GM12874 (cell line): ENCODE measurements at regions not wholly inside any gene's neighbourhood (a gene's known extent, or its start where the extent isn't known, plus 50 kb on each side); places are given as distances from the start of the nearest gene placed in this dataset.

Experiments
- TF ChIP-seq, protein P1 (sequence below): IDR thresholded peaks from 2 replicates; pipeline ENCODE4 v1.5.1; 2011; ENCODE audit warnings: low read depth, mild to moderate bottlenecking, control low read depth, low read length, moderate library complexity; ENCODE audit not compliant: insufficient read depth

GRCh38 chr5:159456261-159456660 is 126.0 kb upstream of the IL12B start:
- TF ChIP-seq, protein P1, sequence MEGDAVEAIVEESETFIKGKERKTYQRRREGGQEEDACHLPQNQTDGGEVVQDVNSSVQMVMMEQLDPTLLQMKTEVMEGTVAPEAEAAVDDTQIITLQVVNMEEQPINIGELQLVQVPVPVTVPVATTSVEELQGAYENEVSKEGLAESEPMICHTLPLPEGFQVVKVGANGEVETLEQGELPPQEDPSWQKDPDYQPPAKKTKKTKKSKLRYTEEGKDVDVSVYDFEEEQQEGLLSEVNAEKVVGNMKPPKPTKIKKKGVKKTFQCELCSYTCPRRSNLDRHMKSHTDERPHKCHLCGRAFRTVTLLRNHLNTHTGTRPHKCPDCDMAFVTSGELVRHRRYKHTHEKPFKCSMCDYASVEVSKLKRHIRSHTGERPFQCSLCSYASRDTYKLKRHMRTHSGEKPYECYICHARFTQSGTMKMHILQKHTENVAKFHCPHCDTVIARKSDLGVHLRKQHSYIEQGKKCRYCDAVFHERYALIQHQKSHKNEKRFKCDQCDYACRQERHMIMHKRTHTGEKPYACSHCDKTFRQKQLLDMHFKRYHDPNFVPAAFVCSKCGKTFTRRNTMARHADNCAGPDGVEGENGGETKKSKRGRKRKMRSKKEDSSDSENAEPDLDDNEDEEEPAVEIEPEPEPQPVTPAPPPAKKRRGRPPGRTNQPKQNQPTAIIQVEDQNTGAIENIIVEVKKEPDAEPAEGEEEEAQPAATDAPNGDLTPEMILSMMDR, result no peak

DNA sequence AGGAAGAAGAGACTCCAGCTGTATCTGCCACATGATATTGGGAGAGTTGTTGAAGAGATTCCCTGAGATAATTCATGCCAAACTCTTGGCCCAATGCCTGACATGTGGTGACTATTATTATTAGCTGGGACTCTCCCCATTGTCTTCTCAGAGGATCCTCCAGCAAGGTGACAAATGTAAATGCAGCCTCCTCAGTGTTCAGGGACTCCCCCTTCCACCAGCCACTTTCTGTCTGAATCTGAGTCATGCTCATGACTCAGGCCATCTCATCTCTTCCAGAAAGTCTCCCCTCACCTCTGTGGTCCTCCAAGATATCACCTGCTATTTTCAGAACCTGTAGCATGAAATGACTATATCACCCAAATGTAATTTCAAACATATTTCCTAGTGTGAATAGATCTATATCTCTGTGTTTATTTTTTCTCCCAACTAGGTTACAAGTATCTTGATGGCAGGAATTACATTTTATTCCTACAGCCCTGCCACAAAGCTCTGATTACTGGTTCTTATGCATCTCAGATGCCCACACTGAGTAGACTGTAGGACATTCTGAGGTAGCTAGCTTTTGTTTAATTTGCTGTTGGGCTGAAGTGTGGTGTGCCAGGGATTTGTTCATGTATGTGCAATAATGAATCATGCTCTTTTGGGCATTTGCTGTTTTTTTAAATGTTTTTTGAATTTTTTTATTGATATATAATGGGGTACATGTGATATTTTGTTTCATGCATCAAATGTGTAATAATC is 126.6 kb upstream of the IL12B start:
- TF ChIP-seq, protein P1, result no peak

DNA sequence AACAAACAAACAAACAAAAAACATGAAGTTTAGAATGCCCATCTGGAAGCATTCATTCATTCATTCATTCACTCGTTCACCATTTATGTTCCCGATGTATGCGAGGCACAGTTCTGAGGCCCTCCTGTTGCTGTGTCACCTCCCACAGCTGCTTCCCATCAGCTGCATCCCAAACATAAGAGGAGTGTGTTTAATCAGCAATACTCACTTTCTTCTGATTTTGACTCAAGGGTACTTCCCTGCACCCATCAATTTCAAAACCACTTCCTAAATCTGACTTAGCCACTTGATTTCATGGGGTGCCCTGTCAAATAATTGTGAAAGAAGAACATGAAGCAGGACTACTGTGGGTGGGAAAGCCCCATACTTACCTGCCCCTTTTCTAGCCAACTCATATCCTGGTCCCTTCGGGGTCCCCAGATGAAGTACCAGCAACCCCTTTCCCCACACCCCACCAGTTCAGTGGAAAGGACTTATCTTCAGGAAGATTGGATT is 128.0 kb upstream of the IL12B start:
- TF ChIP-seq, protein P1, result no peak

DNA sequence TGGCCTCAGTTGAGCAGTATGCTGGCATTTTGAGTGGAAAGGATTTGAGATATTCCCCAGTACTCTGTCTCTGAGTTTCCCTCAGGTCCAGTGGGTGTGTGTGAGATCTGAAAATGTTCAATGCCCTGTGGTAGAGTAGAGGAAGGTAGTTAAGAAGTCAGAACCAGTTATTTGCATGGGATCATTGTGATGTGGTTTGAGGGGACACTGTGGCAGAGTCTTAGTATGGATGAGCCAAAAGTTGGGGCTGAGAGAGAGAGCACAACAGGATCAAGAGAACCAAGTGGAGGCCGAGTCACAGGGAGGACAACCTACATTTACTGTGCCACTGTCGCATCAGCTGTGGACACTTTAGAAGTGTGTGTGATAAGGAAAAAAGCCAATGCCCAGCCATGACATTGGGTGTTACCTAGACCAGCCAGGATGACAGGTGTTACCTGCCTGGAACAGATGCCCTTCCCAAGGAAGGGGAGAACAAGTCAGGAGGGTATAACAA is 128.9 kb upstream of the IL12B start:
- TF ChIP-seq, protein P1, result no peak

DNA sequence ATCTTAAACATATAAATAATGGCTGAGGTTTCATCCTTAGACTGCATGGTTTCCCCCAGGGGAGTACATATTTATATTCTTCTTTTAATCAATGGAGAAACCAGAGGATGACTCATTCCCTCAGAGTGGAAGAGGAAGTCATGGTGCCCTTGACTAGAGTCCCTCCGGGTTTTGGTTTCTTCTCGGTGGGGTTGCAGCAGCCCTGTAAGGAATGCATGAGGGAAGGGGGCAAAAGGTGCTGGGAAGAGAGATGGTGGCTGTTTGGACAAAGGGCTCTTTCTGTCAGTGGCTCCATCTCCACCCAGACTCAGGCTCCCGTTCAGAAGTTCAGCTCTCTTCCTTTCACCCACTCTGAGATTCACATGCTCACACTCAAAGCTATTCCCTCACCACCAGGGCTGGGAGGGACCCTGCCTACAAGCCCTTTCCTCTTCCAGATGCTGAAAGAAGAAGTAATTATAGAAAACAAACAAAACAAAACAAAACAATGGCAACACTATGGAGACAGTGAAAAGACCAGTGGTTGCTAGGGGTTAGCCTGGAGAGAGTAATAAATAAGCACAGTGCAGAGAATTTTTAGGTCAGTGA is 129.8 kb upstream of the IL12B start:
- TF ChIP-seq, protein P1, result no peak

DNA sequence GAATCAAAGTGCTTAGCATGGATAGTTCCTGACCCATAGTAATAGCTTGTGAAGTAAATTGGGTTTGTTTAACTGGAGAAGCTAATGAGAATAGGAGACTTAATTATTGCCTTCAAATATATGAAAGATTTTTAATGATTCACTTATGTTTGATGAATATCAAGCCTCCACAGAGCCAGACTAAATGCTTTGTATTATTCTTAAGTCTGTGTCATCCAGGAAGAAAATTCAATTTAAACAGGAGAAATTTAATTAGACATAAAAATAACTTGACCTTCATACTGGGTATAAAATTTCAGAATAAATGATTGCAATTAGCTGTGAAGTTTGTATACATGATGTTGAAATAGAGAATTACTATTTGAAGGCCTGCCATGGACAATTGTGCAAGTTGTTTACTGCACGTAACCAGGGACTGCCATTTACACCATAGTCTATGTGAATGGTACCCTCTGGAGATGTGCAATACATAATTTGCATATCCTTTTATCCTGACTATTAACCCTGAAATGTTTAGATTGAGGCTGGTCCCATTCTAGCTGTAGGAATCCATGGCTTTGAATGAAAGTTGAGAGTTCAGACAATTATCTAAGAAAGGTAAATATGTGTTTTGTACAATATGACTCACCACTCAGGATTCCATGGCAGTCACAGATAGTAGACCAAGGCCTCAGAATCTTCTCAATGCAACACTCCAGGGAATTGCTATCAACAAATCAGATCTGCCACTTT is 133.5 kb upstream of the IL12B start:
- TF ChIP-seq, protein P1, result no peak

- TF ChIP-seq, protein P1, result no peak
Measured at GRCh38 chr5:159465604-159466003, 135.3 kb upstream of the IL12B start.
